GM23248 (cell line): ENCODE measurements at regions not wholly inside any gene's neighbourhood (a gene's known extent, or its start where the extent isn't known, plus 50 kb on each side); places are given as distances from the start of the nearest gene placed in this dataset.

Experiments used
- EZH2 ChIP-seq: fragments of 200-600 bp; sonication (generic); IDR thresholded peaks from 2 replicates; pipeline ENCODE4 v1.6.1; 2018; ENCODE audit warnings: antibody characterized with exemption, mild to moderate bottlenecking; ENCODE audit not compliant: insufficient read depth, poor library complexity, severe bottlenecking
- EZH2phosphoT487 ChIP-seq: fragments of 200-600 bp; sonication (generic); IDR thresholded peaks from 2 replicates; pipeline ENCODE4 v1.6.1; 2018; ENCODE audit warnings: antibody characterized with exemption, moderate library complexity, mild to moderate bottlenecking, low read depth; ENCODE audit not compliant: insufficient read depth

DNA sequence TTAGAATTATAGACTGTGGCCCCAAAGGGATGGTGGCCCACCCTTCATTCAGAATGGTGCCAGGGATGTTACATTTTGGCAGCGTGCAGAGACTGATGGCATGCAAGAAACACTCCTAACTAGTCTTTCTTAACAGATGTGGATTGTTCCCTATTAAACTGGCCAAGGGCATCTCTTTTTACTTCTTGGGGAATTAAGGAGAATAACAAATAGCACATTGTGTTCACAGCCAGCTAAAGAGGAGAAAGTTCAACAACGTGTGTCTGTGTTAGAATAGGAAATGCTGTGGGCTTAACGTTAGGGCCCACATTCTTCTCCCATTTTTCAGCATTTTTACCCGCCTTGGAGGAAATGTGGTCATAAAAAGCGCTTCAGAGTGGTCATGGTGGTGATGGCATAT lies 404.8 kb downstream of the CDH2 start:
- TF ChIP-seq EZH2: no peak
- no peak for TF ChIP-seq EZH2phosphoT487
